Forelimb muscle (tissue), 1 donor: ENCODE measurements at regions not wholly inside any gene's neighbourhood (a gene's known extent, or its start where the extent isn't known, plus 50 kb on each side); places are given as distances from the start of the nearest gene placed in this dataset.
"Not testable (repeated sequence)": the region's sequence is repeated elsewhere in the genome, so short reads cannot be mapped to it uniquely, and the experiment has no call there.

Source experiments
- DNase-seq: peaks from one replicate; pipeline ENCODE4 v3.0.0-alpha.2; 2013; ENCODE audit warnings: low read depth

DNA sequence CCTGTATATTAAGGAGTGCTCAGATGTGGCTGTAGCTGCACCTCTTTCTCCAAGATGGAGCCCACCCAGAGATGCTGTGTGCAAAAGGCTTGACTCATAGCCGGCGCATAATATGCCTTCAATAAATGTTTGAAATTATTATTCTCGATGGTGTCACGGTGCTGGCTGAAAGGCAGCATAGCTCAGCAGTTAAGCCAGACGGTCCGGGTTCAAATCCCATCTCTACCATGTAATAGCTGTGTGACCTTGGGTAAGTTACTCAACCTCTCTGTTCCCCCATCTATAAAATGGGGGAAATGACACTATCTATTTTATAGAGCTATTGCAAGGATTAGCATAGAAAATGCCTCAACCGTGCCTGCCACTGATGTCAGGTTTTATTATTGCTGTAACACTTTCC, 164.2 kb downstream of the GOSR1 start:
- DNase-seq, result not testable (repeated sequence)

DNA sequence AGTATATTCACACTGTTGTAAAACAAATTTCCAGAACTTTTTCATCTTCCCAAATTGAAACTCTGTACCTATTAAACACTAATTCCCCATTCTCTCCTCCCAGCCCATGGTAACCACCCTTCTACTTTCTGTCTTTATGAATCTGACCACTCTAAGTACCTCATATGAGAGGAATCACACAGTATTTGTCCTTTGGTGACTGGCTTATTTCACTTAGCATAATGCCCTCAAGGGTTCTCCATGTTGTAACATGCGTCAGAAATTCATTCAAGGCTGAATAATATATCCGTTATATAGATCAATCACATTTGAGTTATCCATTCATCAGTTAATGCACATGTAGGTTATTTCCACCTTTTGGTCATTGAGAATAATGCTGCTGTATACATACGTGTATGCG, 162.2 kb downstream of the GOSR1 start:
- DNase-seq, result not testable (repeated sequence)

DNA sequence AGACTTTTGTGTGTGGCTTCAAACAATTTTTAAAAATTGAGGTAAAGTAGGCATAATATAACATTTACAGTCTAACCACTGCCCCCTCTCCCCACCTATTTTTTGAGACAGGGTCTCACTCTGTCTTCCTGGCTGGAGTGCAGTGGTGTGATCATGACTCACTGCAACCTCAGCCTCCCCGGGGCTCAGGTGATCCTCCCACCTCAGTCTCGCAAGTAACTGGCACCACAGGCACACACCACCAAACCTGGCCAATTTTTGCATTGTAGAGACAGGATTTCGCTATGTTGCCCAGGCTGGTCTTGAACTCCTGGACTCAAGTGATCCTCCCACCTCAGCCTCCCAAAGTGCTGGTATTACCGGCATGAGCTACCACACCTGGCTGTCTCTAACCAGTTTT, 161.8 kb downstream of the GOSR1 start:
- not testable (repeated sequence) for DNase-seq

DNA sequence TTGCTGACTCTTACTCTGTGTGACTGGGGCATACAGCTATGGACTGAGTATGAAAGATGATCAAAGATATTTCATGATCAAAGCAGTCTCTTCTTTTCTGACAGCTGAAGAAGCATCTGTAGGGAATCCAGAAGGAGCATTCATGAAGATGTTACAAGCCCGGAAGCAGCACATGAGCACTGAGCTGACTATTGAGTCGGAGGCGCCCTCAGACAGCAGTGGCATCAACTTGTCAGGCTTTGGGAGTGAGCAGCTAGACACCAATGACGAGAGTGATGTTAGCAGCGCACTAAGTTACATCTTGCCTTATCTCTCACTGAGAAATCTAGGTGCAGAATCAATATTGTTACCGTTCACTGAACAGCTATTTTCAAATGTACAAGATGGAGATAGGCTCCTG, 154.4 kb downstream of the GOSR1 start:
- not testable (repeated sequence) for DNase-seq

DNA sequence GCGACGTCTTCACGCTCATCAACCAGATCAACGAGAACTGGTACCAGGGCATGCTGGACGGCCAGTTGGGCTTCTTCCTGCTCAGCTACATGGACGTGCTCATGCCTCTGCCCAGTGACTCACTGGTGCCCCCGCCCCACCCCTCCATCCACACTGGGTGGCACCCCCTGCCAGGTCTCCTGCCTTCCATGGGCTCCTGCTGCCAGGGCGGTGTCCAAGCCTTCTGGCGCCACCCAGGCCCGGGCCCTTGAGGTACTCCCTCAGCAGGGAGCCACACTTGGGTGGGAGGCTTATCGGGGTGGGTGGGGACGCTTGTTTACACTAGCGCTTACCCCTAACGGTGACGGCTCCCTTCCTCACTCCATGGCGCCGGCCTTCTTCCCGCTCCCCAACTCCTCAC, 148.2 kb downstream of the GOSR1 start:
- not testable (repeated sequence) for DNase-seq

- not testable (repeated sequence) for DNase-seq
These were observed 147.0 kb downstream of the GOSR1 start for GRCh38 chr17:30624180-30624579.

GRCh38 chr17:30609682-30610081, 132.5 kb downstream of the GOSR1 start:
- DNase-seq, result not testable (repeated sequence)

GRCh38 chr17:30605523-30605922, 128.3 kb downstream of the GOSR1 start:
- no peak for DNase-seq

DNA sequence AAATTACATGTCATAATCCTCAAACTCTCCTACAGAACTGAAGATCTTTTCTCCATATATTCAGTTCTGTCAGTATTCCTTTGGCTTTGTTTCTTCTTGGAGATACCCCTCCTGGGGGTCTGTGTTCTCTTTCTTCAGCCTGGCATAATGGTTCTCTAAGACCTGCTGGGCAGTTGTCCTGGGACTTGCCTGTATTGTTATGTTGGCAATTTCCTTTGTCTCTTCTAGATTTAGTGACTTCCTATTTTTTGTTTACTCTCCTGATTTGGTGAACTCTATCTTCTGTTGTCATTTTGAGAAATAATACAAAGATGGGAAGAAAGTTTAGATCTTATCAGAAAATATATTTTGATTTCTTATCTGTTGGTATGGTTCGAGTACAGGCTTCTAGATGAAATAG, 127.8 kb downstream of the GOSR1 start:
- DNase-seq, result no peak

DNA sequence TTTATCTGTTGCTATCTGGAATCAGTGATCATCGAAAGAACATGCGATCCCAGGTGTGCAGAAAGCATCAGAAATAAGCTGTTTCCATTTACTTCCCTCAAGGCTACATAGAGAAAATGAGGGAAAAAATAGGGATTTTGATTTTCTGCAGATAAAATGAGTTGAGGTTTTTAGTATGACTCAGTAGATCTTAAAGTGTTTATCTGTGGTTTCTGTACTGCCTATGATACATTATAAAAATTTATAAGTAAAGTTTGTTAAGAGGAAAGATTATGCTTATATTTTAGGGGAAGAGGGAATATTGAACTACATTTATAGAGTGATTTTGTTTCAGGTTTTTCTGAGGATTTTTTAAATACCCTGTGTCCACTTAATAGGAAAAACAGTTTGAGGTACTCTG, 125.2 kb downstream of the GOSR1 start:
- not testable (repeated sequence) for DNase-seq

DNA sequence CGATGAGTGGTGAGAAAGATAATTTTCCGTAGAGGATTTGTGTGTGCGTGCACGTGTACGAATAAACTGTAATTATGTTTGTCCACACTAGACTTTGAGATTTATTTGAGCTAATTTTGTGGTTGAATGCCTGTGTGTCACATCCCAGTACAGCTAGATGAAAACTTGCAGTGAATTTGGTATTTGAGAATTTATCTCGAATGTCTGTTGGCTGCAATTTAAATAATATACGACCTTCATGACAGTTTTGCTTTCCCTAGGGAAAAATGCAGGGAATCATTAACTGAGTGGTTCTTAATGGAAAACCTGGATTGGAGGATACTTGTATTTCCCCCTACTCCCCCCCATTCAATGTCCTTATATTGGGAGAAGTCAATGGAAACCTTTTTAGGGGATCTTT, 124.8 kb downstream of the GOSR1 start:
- not testable (repeated sequence) for DNase-seq

- no peak for DNase-seq
These were observed 123.8 kb downstream of the GOSR1 start for GRCh38 chr17:30600830-30601494.

DNA sequence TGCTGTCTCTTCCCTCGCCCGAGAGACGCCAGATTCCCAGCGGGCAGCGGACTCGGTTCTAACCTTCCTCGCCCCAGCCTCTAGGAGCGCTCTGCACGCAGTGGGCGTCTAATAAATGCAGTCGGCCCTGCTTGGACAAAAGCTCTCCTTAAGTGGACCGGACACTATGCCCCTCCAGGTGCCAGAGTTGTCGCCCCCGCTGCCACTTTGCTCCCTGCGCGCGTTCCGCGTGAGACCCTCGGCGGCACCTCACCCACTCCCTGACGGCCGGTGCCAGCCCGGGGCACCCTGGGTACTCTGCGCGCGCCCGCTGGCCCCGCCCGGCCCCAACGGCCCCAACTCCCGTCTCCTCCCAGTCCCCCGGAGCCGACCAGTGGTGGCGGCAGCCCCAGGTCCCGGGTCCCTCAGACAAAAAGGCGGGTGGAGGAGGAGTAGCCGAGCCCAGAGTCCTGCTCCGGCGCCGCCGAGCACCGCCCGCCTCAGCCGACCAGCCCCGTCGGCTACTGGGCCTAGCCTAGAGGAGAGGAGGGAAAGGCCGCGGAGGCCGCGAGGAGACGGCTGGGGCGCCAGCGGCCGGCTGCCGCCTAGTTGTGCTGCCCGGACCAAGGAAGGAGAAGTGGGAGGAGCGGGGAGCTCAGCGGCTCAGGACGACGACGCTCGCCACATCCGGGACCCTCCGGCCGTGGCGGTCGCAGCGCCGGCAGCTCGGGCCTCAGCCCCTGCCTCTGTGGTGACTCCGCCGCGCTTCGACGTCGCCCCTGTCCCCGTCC, 123.0 kb downstream of the GOSR1 start:
- no peak for DNase-seq

DNA sequence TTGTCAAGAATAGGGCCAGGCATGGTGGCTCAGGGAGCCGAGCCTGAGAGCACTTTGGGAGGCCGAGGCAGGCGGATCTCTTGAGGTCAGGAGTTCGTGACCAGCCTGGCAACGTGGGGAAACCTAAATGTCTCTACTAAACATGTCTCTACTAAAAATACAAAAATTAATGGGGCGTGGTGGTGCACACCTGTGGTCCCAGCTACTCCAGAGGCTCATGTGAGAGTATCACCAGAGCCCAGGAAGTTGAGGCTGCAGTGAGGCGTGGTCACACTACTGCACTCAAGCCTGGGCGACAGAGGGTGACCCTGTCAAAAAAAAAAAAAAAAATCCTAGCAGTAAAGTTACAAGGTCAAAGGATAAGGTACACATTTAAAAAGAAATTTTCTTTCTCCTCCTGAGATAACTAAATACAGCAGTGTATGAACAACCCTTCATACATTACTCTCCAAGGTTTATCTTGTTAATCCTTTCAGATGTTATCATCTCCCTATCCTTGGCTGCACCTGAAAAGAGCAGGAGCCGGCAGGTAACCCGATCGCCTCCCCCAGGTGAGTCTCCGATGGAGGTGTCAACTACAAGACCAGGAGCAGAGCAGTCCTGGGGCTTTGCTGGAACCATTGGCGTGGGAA, 122.3 kb downstream of the GOSR1 start:
- DNase-seq, result no peak

GRCh38 chr17:30597776-30598288, 120.6 kb downstream of the GOSR1 start:
- DNase-seq, result no peak

DNA sequence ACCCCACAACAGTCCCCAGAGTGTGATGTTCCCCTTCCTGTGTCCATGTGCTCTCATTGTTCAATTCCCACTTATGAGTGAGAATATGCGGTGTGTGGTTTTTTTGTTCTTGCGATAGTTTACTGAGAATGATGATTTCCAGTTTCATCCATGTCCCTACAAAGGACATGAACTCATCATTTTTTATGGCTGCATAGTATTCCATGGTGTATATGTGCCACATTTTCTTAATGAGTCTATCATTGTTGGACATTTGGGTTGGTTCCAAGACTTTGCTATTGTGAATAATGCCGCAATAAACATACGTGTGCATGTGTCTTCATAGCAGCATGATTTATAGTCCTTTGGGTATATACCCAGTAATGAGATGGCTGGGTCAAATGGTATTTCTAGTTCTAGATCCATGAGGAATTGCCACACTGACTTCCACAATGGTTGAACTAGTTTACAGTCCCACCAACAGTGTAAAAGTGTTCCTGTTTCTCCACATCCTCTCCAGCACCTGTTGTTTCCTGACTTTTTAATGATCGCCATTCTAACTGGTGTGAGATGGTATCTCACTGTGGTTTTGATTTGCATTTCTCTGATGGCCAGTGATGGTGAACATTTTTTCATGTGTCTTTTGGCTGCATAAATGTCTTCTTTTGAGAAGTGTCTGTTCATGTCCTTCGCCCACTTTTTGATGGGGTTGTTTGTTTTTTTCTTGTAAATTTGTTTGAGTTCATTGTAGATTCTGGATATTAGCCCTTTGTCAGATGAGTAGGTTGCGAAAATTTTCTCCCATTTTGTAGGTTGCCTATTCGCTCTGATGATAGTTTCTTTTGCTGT, 120.0 kb downstream of the GOSR1 start:
- not testable (repeated sequence) for DNase-seq

- DNase-seq, result not testable (repeated sequence)
These were observed 117.8 kb downstream of the GOSR1 start for GRCh38 chr17:30594953-30595371.

- DNase-seq, result no peak
These were observed 117.2 kb downstream of the GOSR1 start for GRCh38 chr17:30594223-30594952.

DNA sequence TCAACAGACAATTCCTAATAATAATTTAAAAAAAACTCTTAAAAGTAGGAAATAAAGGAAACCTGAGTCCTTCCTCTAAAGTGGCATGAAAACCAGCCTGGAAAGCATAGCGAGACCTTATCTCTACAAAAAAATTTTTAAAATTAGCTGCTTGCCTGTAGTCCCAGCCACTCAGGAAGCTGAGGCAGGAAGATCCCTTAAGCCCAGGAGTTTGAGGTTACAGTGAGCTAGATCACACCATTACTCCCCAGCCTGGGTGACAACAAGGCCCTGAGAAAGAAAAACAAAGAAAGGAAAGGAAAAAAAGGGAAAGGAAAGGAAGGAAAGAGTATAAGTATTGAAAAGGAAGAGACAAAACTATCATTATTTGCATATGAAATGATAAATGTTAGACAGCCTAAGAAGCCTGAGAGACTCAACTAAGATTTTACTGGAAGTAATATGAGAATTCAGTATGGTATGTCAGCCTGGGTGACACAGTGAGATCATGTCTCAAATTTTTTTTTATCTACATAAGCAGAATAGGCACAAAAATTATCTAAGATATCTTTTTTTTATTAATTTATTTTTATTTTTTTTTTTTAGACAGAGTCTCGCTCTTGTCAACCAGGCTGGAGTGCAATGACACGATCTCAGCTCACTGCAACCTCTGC, 113.0 kb downstream of the GOSR1 start:
- no peak for DNase-seq

DNA sequence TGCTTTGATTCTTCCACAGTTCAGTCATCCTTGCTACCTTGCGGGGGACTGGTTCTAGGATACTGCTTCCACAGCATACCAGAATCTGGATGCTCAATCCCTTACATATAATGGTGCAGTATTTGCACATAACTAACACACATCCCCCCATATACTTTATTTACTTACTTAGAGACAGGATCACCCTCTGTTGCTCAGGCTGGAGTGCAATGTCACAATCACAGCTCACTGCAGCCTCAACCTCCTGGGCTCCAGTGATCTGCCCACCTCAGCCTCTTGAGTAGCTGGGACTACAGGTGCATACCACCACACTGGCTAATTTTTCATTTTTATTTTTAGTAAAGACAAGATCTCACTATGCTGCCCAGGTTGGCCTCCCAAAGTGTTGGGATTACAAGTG, 112.2 kb downstream of the GOSR1 start:
- no peak for DNase-seq
